22Rv1 (cell line): ENCODE measurements at regions not wholly inside any gene's neighbourhood (a gene's known extent, or its start where the extent isn't known, plus 50 kb on each side); places are given as distances from the start of the nearest gene placed in this dataset.

Experiments
- H3K27ac ChIP-seq: fragments of 450-650 bp; 2 replicates; pipeline ENCODE4 v1.5.1; 2017
- CTCF ChIP-seq: fragments of 450-650 bp; IDR thresholded peaks from 2 replicates; pipeline ENCODE4 v1.5.1; 2017; ENCODE audit warnings: mild to moderate bottlenecking
- ZFX ChIP-seq: fragments of 450-650 bp; IDR thresholded peaks from 2 replicates; pipeline ENCODE4 v1.6.1; 2017; ENCODE audit warnings: antibody characterized with exemption, borderline replicate concordance

DNA sequence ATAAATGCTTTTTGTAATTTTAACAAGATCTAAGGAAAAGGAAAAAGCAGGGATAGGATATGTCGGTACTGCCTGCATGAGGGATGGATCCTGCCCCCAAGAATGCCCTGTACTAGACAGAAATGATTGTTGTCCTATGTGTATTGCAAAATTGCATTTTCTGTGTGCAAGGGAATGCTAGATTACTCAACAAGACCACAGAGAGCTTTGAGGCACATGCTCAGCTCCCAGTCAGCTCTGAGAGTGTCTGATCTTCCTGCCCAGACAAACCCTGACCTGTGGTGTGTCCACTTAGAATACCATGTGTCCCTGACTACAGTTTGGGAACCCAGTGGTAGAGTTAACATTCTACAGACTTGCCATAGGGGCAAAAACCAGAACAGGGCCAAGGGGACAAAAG, 129.2 kb upstream of the PAK3 start:
- H3K27ac ChIP-seq: no peak overlapping the region
- TF ChIP-seq ZFX: no peak
- TF ChIP-seq CTCF: no peak

DNA sequence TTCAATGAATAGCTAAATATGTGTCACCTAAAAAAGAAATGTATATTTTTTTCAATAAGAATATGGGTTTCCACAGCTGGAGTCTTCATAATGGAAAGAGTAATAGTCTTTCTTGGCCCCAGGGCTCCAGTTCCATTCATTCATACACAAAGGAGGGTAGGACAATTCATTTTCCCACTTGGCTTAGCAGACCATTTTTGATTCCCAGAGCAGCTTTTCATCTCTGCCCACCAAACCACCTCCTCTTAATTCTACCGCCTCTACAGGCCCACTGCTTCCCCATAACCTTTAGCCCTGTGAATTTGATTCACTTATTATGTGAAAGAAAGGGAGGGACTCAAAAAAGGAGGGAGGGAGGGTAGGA, 129.9 kb upstream of the PAK3 start:
- H3K27ac ChIP-seq: no peak overlapping the region
- TF ChIP-seq CTCF (no peak), ZFX (no peak)

- H3K27ac ChIP-seq: no peak overlapping the region
- TF ChIP-seq ZFX: no peak
- TF ChIP-seq CTCF: no peak
Measured at GRCh38 chrX:110965409-110966090, 130.4 kb upstream of the PAK3 start.

DNA sequence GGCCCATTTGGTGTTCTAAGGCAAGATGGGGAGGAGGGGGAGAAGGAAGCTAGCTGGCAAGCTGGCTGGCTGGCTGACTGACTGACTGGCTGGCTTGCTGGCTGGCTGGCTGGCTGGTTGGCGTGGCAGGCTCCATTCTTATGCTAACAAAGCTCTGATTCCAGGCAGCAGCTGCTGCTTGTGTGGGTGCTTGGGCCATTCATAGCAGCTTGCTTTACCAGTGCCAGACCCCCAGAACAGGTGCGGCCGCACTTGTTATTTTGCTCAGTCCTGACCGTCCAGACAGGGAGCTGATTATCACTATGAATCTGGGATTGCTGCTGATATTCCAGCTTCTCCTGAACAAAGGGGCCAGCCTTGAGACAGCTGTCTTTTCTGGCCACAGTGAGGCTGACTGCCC, 131.2 kb upstream of the PAK3 start:
- H3K27ac ChIP-seq: no peak overlapping the region
- no peak for TF ChIP-seq CTCF
- TF ChIP-seq ZFX: no peak

DNA sequence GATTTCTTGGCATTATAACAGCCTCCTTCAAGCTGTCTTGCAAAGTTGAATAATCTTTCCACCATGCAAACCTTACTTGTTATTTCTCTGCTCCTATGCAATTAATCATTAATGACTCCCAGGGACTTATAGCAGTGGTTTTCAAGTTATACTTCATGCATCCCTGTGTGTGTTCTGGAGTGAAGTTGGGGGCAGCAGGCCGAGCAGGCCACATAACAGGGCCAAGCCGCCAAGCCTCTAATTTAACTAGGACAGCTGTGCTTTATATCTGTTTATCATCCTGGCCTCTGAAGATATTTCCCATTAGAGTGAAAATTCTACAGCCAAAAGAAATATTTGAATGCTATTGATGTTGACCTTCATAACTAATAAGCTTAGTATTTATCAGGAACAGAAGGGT, 133.5 kb upstream of the PAK3 start:
- TF ChIP-seq ZFX (no peak), CTCF (no peak)
- no peak overlapping the region for H3K27ac ChIP-seq

- TF ChIP-seq CTCF (no peak), ZFX (no peak)
- H3K27ac ChIP-seq: no peak overlapping the region
Measured at GRCh38 chrX:110955706-110956105, 140.3 kb upstream of the PAK3 start.

- no peak for TF ChIP-seq CTCF
- no peak for TF ChIP-seq ZFX
- H3K27ac ChIP-seq: no peak overlapping the region
Measured at GRCh38 chrX:110954428-110955100, 141.4 kb upstream of the PAK3 start.
